GM19238 (cell line): ENCODE measurements at regions not wholly inside any gene's neighbourhood (a gene's known extent, or its start where the extent isn't known, plus 50 kb on each side); places are given as distances from the start of the nearest gene placed in this dataset.
"Not testable (repeated sequence)": the region's sequence is repeated elsewhere in the genome, so short reads cannot be mapped to it uniquely, and the experiment has no call there.

Experiments
- DNase-seq: peaks from one replicate; pipeline ENCODE4 v3.0.0; 2011; ENCODE audit warnings: low spot score; ENCODE audit not compliant: insufficient read length

- no peak for DNase-seq
These were observed 277.5 kb upstream of the TBL1XR1 start for GRCh38 chr3:177474652-177475355.

DNA sequence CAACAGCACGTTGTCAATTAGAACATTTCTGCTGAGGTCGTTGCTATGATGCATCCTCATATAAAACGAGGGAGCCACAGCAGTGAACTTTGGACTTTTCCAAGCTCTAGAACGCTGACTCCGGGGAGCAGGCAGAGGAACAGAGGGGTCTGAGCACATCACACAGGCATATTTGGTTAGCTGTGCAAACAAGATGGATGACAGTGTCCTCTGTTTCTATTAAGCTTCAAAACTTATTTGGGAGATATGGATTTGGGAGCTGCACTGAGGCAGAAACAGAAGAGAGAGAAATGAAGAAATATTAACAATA is 278.0 kb upstream of the TBL1XR1 start:
- DNase-seq, result no peak

GRCh38 chr3:177476495-177476894 is 279.2 kb upstream of the TBL1XR1 start:
- DNase-seq, result no peak

GRCh38 chr3:177476921-177477435 is 279.7 kb upstream of the TBL1XR1 start:
- DNase-seq, result no peak

- DNase-seq, result no peak
These were observed 281.0 kb upstream of the TBL1XR1 start for GRCh38 chr3:177478170-177478867.

- no peak for DNase-seq
These were observed 282.3 kb upstream of the TBL1XR1 start for GRCh38 chr3:177479630-177480029.

- DNase-seq, result no peak
These were observed 284.0 kb upstream of the TBL1XR1 start for GRCh38 chr3:177481329-177481728.

GRCh38 chr3:177482048-177482691 is 284.9 kb upstream of the TBL1XR1 start:
- DNase-seq, result no peak

GRCh38 chr3:177483182-177483967 is 286.1 kb upstream of the TBL1XR1 start:
- DNase-seq, result no peak

- no peak for DNase-seq
These were observed 286.9 kb upstream of the TBL1XR1 start for GRCh38 chr3:177484206-177484605.

GRCh38 chr3:177484926-177485325 is 287.6 kb upstream of the TBL1XR1 start:
- no peak for DNase-seq

DNA sequence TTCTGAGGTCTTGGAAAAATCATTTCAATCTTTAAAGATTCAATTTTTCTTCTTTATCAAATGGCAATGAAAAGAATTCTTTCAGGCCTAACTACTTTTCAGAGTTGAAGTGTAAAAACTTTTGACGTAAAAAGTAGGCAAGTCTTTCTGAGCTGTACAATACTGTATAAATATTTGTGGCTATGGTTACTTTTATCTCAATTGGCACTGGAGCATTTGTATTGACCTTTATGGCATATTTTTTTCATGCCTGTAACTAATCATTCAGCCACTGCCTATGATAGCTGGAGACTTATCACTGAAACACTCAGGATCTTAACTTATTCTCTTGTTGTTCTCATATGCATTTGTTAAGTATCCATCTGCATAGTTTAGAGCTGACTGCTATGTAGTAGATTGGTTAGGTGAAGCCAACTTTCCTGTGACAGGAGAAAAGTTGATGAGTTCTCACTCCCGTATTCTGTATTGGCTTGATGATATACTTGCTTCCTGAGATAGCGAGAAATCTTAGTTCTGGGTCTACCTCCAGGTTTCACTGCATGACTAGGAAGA is 290.4 kb upstream of the TBL1XR1 start:
- no peak for DNase-seq

DNA sequence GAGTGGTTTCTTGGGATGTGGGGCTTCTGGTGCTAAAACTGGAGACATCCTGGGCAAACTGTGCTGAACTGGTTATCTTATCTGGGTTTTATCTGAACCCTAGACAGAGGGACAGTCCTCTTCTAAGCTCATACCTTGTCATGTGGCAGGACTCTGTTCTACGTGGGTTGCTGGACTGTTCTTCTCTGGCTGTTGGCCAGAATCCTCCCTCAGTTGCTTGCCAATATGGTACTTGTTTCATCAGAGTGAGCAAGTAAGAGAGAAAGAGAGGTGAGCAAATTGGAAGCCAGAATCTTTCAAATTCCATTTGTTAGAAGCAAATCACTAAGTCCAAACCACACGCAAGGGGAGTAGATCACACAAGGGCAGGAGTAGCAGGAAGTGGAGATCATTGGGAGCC is 291.5 kb upstream of the TBL1XR1 start:
- no peak for DNase-seq

DNA sequence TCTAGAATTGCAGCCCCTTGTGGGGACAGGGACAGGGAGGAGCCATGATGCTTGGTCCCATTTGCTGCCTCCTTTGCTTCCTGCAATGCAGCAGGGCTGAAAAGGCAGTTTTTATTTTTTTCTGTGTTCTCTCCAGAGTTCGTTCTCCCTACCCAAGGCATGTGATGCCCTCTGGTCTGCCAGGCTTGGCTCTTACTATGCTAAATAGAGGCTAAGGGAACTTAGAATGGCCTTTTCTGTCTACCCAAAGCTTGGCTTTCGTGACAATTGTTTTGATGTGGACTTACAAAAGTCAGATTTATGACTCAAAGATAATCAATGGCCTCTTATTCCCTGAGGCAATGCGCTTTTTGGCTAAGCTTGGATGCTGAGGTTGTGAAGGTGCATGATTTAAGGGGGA is 293.3 kb upstream of the TBL1XR1 start:
- no peak for DNase-seq

DNA sequence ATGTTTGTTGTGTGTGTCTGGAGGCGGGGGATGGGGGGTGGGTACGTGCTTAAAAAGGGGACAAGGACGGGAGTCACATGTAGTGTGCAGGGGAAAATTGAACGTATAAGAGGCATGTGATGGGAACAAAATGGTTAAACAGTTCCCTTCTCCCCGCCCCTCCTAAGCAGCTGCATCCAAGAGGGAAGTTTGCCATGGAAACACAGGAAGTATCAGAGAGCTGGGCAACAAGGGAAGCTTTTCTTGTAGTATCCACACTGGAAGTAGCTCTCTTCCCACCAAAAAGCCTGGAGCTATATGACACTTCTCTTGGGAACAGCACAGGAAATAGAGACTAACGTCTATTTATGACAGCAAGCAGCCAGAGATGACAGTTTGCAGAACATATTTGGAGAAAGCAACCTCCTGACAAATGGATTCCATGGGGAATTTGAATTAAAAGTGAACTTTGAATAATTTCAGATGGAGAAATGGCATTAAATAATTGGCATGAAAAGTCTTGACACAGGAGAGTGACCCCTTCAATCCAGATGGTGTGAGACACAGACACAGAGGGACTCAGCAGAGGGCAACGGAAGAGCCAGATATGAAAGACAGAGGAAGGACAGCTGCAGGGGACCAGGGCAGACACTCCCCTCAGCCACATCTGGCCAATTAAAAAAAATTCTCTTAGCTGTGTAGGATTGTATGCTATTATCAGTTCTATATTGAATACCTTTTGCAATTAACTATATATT is 294.2 kb upstream of the TBL1XR1 start:
- no peak for DNase-seq

GRCh38 chr3:177493091-177493490 is 295.8 kb upstream of the TBL1XR1 start:
- no peak for DNase-seq

GRCh38 chr3:177494216-177494615 is 296.9 kb upstream of the TBL1XR1 start:
- DNase-seq, result no peak

DNA sequence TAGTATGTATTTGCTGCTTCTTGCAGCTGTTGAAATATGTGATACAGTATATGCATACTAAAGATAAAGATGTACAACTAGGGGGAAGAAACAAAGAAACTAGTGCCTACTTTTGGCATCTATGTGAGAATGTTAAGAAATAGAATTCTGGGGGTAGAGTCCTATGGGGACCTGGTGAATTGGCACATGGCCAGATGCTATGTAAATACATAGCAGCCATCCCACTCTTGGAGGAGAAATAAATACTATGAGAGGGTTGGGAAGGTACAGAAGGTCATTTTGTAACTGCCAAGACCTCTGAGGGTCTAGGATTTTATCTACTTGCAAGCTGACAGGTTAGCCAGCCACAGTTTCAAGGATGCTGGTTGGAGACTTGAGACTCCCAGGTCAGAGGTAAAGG is 298.3 kb upstream of the TBL1XR1 start:
- no peak for DNase-seq

- no peak for DNase-seq
These were observed 301.0 kb upstream of the TBL1XR1 start for GRCh38 chr3:177498037-177498857.

GRCh38 chr3:177499039-177499438 is 301.8 kb upstream of the TBL1XR1 start:
- DNase-seq, result not testable (repeated sequence)
